H7 (cell line): ENCODE measurements at regions not wholly inside any gene's neighbourhood (a gene's known extent, or its start where the extent isn't known, plus 50 kb on each side); places are given as distances from the start of the nearest gene placed in this dataset.

ENCODE experiments used
- DNase-seq: peaks from one replicate; pipeline ENCODE4 v3.0.0; 2012
- H3K27me3 ChIP-seq: 2 replicates; pipeline ENCODE4 v1.6.0; 2011; ENCODE audit warnings: mild to moderate bottlenecking, low read length; ENCODE audit not compliant: control insufficient read depth, insufficient read depth
- H3K36me3 ChIP-seq: replicated peaks from 2 replicates; pipeline ENCODE4 v1.5.1; 2011; ENCODE audit warnings: low read length; ENCODE audit not compliant: control insufficient read depth, insufficient read depth
- H3K4me3 ChIP-seq: 2 replicates; pipeline ENCODE4 v1.5.1; 2011; ENCODE audit warnings: low read depth, mild to moderate bottlenecking, control low read depth, low read length, moderate library complexity; ENCODE audit not compliant: insufficient read depth

GRCh38 chr17:77641718-77642117 lies 316.8 kb upstream of the TNRC6C start:
- no peak overlapping the region for H3K4me3 ChIP-seq
- no peaks in the 10 kb centered on the region for H3K27me3 ChIP-seq
- H3K36me3 ChIP-seq = no peaks in the 10 kb centered on the region
- no peak for DNase-seq

GRCh38 chr17:77644181-77645071 lies 314.1 kb upstream of the TNRC6C start:
- DNase-seq = no peak
- Histone ChIP-seq H3K36me3 (no peaks in the 10 kb centered on the region), H3K4me3 (no peak overlapping the region), H3K27me3 (no peaks in the 10 kb centered on the region)

GRCh38 chr17:77645072-77646045 lies 313.1 kb upstream of the TNRC6C start:
- H3K4me3 ChIP-seq = no peak overlapping the region
- peak; percentile 86 for DNase-seq
- no peaks in the 10 kb centered on the region for H3K36me3 ChIP-seq
- no peaks in the 10 kb centered on the region for H3K27me3 ChIP-seq

GRCh38 chr17:77646046-77646430 lies 312.5 kb upstream of the TNRC6C start:
- Histone ChIP-seq H3K36me3 (no peaks in the 10 kb centered on the region), H3K4me3 (no peak overlapping the region), H3K27me3 (no peaks in the 10 kb centered on the region)
- no peak for DNase-seq

GRCh38 chr17:77647531-77647930 lies 311.0 kb upstream of the TNRC6C start:
- no peak overlapping the region for H3K4me3 ChIP-seq
- no peaks in the 10 kb centered on the region for H3K36me3 ChIP-seq
- DNase-seq = no peak
- no peaks in the 10 kb centered on the region for H3K27me3 ChIP-seq

GRCh38 chr17:77649717-77650211 lies 308.7 kb upstream of the TNRC6C start:
- Histone ChIP-seq H3K27me3 (no peaks in the 10 kb centered on the region), H3K36me3 (no peaks in the 10 kb centered on the region), H3K4me3 (no peak overlapping the region)
- no peak for DNase-seq

GRCh38 chr17:77651988-77652387 lies 306.5 kb upstream of the TNRC6C start:
- Histone ChIP-seq H3K36me3 (no peaks in the 10 kb centered on the region), H3K4me3 (no peak overlapping the region), H3K27me3 (no peaks in the 10 kb centered on the region)
- DNase-seq = peak; percentile 59

GRCh38 chr17:77654296-77654695 lies 304.2 kb upstream of the TNRC6C start:
- DNase-seq = no peak
- Histone ChIP-seq H3K27me3 (no peaks in the 10 kb centered on the region), H3K4me3 (no peak overlapping the region), H3K36me3 (no peaks in the 10 kb centered on the region)

- Histone ChIP-seq H3K4me3 (no peak overlapping the region), H3K36me3 (no peaks in the 10 kb centered on the region), H3K27me3 (no peaks in the 10 kb centered on the region)
- peak; percentile 46 for DNase-seq
Measured at GRCh38 chr17:77654850-77655249, 303.7 kb upstream of the TNRC6C start.

- Histone ChIP-seq H3K36me3 (no peaks in the 10 kb centered on the region), H3K27me3 (no peaks in the 10 kb centered on the region), H3K4me3 (no peak overlapping the region)
- no peak for DNase-seq
Measured at GRCh38 chr17:77656054-77656453, 302.4 kb upstream of the TNRC6C start.

GRCh38 chr17:77657839-77658238 lies 300.7 kb upstream of the TNRC6C start:
- Histone ChIP-seq H3K27me3 (no peaks in the 10 kb centered on the region), H3K4me3 (no peak overlapping the region), H3K36me3 (no peaks in the 10 kb centered on the region)
- DNase-seq = no peak

GRCh38 chr17:77660524-77660923 lies 298.0 kb upstream of the TNRC6C start:
- Histone ChIP-seq H3K4me3 (no peak overlapping the region), H3K36me3 (no peaks in the 10 kb centered on the region), H3K27me3 (no peaks in the 10 kb centered on the region)
- DNase-seq = no peak

GRCh38 chr17:77662833-77663232 lies 295.7 kb upstream of the TNRC6C start:
- H3K27me3 ChIP-seq = no peaks in the 10 kb centered on the region
- DNase-seq = no peak
- H3K36me3 ChIP-seq = no peaks in the 10 kb centered on the region
- no peak overlapping the region for H3K4me3 ChIP-seq

- Histone ChIP-seq H3K36me3 (no peaks in the 10 kb centered on the region), H3K27me3 (no peaks in the 10 kb centered on the region), H3K4me3 (no peak overlapping the region)
- no peak for DNase-seq
Measured at GRCh38 chr17:77664097-77664729, 294.3 kb upstream of the TNRC6C start.
